GM18867 (cell line): ENCODE measurements at regions not wholly inside any gene's neighbourhood (a gene's known extent, or its start where the extent isn't known, plus 50 kb on each side); places are given as distances from the start of the nearest gene placed in this dataset.
A peak's percentile ranks its signal among the peaks of the same experiment; 100 is the strongest.
"Not testable (repeated sequence)": the region's sequence is repeated elsewhere in the genome, so short reads cannot be mapped to it uniquely, and the experiment has no call there.

Experiments
- ATAC-seq: cut with Tn5 transposase; IDR thresholded peaks from one replicate; pipeline ENCODE4 v1.9.1; 2021; ENCODE audit warnings: mild to moderate bottlenecking, moderate library complexity; ENCODE audit not compliant: unreplicated experiment

GRCh38 chr16:26709175-26709574 is 357.6 kb upstream of the C16orf82 start:
- no peak for ATAC-seq

DNA sequence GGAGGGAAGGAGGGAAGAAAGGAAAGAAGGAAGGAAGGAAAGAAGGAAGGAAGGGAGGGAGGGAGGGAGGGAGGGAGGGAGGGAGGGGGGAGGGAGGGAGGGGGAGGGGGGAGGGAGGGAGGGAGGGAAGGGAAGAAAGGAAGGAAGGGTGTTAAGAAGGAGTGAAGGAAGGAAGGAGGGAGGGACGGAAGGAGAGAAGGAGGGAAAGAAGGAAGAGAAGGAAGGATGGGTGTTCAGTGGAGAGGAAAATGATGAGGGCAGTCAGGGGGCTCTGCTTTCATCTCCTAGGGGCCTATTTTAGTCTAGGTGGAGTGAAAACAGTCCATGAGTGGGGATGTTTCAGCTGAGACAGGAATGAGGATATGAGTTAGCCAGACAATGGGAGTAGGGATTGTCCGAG is 357.0 kb upstream of the C16orf82 start:
- no peak for ATAC-seq

DNA sequence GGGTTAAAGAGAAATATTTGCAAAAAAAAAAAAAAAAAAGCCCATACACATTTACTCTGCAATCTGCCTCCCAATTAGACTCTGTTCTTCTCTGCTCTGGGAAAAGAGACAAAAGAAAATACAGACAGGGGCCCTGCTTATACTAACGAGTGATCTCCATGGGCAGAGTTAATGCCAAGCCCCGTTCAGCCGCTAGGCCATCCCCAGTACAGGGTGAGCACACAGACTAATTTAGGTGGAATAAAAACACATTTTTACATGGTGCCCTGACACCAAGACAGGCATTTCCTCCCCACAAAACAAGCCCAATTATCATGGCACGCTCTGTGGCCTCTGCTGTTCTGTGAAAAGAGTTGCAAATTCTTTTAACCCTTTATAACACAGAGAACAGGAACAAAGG is 356.3 kb upstream of the C16orf82 start:
- ATAC-seq: no peak

DNA sequence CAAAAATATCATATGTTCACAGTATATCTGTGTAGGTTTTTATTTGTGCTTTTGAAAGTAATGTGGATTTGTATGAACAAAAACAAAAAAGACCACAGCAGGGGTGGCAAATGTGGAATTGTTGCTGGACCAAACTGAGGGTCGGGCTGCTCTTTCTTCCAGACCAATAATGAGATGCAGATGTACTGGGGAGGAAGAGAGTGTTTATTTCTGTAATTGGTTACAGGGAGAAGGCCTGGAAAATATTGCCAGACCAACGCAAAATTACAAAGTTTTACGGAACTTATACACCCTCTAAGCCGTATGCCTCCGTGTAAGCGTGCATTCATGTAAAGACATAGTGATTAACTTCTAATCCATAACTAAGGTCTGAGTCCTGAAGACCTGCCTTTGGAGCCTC is 353.9 kb upstream of the C16orf82 start:
- ATAC-seq: no peak

GRCh38 chr16:26715969-26716368 is 350.8 kb upstream of the C16orf82 start:
- ATAC-seq: no peak

- ATAC-seq: no peak
These were observed 348.9 kb upstream of the C16orf82 start for GRCh38 chr16:26717826-26718225.

DNA sequence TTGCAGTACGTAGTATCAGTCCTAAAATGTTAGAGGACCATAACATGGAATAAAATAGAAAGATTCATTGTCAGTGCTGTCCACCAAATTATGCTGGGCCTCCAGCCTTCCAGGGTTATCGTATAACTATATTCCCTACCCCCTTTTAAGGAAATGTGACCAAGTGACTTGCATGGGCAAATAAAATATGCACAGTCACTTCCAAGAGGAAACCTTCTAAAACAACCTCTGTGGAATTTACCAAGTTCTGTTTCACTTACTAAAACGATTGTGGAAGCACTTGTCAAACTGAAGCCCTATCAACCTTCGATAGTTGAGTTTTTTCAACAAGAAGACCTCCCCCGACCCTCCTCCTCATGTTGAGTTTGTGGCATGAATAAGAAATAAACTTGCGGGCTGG is 345.4 kb upstream of the C16orf82 start:
- ATAC-seq: no peak

GRCh38 chr16:26721957-26722356 is 344.8 kb upstream of the C16orf82 start:
- not testable (repeated sequence) for ATAC-seq

DNA sequence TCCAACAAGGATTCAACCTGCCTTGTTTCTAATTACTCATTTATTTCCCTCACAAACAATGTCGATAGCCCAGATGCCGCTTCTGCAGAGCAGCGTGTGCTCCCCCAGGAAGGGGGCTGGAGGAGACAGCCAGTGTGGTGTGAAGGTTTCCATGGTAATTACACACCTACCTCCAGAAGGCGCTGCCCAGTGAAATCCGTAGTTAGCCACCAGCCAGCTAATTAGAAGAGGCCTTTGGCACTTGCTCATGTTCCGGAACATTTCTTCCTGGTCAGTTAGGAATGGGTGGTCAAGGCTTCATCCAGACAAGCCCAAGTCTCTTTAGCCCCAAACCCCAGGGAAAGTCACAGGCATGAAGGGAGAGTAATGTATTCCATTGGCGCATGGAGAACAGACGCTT is 342.5 kb upstream of the C16orf82 start:
- ATAC-seq: no peak

DNA sequence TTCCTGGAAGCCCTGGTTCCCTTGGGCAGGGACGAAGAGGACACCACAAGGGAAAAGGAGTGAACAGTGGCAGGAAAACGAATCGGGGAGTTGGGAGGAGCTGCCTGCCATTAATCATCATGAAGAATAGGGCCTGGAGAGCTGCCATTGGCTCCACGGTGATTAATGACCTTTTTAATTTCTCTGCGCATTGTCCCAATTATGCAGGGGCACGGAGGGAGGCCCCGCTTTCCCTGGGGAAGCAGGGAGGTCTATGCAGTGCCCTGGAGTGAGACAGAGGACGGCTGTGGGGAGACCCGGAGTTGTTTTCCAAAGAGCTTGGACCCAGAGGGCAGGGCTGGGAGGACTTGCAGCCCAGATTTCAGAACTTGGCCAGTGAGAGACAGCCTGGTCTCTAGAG is 338.9 kb upstream of the C16orf82 start:
- no peak for ATAC-seq

- ATAC-seq: no peak
These were observed 336.7 kb upstream of the C16orf82 start for GRCh38 chr16:26729951-26730541.

- ATAC-seq: no peak
These were observed 335.0 kb upstream of the C16orf82 start for GRCh38 chr16:26731729-26732128.

DNA sequence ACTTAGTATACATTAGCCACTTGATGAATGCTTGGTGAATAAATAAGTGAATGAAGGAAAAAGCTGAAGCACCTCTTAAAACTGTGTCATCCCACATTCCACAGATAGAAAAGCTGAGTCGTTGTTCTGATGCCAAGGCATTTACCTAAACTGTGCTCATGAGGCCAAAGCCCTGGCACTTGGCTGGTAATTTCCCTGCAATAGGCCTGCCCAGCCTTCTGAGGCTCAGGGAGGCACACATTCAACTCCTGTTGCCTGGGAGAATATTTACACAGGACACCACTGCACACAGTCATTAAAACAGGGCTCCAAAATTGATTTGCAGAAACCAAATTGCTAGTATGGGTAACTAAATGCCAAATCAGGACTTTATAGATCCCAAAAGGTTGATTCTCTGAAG is 333.0 kb upstream of the C16orf82 start:
- ATAC-seq: no peak

DNA sequence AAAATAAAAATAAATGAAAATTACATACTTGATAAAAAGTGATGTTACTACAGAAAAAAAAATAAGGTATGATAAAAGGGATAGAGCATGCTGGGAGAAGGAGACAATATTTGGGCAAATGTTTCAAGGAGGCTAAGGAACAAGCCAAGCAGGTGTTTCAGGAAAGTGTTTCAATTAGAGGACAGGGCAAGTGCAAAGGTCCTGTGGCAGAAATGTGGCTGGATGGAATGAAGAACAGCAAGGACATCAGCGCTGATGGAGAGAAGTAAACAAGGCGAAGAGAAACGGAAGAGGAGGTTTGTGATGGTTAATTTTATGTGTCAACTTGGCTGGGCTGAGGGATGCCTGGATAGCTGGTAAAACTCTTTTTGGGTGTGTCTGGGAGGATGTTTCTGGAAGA is 331.2 kb upstream of the C16orf82 start:
- no peak for ATAC-seq

DNA sequence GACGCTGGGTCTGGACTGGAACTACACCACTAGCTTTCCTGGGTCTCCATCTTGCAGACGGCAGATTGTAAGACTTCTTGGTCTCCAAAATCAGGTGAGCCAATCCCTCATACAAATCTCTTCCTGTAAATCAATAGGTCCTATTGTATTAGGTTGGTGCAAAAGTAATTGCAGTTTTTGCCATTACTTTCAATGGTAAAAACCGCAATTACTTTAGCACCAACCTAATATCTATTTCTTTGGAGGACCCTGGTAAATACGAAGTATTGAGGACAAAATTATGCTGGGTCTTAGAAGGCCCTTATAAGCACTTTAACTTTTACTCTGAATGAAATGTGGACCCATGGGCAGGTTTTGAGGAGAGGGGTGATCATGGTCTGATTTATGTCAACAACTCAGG is 330.6 kb upstream of the C16orf82 start:
- no peak for ATAC-seq

- ATAC-seq: no peak
These were observed 326.0 kb upstream of the C16orf82 start for GRCh38 chr16:26740771-26741170.

DNA sequence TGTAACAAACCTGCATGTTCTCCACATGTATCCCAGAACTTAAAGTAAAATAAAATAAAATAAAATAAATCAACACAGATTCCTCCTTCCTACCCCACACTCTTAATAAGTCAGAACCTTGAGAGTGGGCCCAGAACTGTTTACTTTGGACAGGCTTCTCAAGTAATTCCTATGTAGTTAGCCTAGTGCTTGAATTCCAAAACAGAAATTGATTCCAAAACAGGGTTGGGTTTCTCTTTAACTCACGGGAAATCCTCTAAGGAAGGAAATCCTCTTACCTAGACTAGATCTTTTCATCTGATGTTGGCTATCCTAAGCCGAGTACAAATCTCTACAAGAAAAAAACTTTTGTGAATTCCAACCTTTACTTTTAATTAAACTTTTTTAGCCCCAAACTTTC is 324.7 kb upstream of the C16orf82 start:
- no peak for ATAC-seq

DNA sequence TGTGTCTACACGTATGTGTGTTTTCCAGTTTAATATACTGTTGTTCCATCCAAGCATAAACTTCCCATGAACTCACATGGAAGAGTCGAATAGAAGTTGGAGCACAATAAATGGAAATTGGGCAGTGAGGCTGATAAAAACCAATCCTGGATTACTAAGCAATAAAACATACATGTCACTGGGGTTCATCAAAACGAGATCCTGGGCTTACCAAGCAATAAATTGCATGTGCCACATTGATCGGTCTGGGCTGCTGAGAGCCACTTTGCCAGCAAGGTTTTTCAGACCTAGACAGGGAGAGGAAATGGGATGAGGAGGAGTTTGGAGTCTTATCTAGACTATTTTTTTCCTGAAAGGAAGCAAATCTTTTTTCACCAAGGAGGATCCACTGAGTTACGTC is 322.3 kb upstream of the C16orf82 start:
- ATAC-seq: no peak

- ATAC-seq: no peak
These were observed 319.0 kb upstream of the C16orf82 start for GRCh38 chr16:26747760-26748159.

GRCh38 chr16:26749072-26749471 is 317.7 kb upstream of the C16orf82 start:
- no peak for ATAC-seq

GRCh38 chr16:26752166-26752565 is 314.6 kb upstream of the C16orf82 start:
- ATAC-seq: no peak

GRCh38 chr16:26756633-26757032 is 310.1 kb upstream of the C16orf82 start:
- ATAC-seq: no peak

DNA sequence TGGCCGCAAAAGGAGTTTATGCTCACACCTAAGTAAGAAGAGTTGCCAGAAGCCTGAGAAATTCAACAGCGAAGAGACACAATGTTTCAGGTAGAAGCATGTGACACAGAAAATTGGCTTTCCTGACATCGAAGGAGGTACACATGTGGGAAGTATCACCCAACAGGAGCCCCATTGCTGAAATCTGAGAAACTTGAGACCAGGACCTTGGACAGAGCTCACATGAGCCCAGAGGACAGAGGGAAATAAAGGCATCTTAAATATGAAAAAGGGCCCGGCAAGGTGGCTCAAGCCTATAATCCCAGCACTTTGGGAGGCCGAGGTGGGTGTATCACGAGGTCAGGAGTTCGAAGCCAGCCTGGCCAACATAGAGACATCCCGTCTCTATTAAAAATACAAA is 304.1 kb upstream of the C16orf82 start:
- no peak for ATAC-seq

DNA sequence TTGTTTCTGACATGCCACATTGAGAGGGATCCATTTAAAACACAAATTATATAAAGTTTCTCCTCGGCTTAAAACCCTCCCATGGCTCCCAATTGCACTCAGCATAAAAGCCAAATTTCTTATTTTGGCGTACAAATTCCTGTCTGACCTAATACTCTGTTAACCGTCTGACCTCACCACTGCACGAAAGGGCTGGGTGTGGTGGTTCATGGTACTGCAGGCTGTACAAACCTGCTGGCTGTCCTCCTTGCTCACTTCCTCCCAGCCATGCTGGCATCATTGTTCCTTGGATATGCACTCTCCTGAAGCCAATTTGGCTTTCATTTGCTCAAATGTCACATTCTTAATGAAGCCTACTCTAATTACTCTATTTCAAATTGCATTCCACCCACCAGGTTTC is 301.6 kb upstream of the C16orf82 start:
- peak; percentile 63 for ATAC-seq
